Esophagus squamous epithelium (tissue), 4 donors: ENCODE measurements at regions not wholly inside any gene's neighbourhood (a gene's known extent, or its start where the extent isn't known, plus 50 kb on each side); places are given as distances from the start of the nearest gene placed in this dataset.

Experiments
- POLR2A ChIP-seq, 4 donors: fragments of 450-650 bp; IDR thresholded peaks; one replicate each; pipeline ENCODE4 v1.6.1; 2017; ENCODE audit warnings: antibody characterized with exemption in 4 of 4, mild to moderate bottlenecking in 4 of 4, moderate library complexity in 3 of 4
- TF ChIP-seq, protein P1 (sequence below), 6 experiments: fragments of 450-650 bp in 4 of 6; fragments of 200-600 bp in 2 of 6; sonication (generic) in 2 of 6; IDR thresholded peaks; one replicate each; pipeline ENCODE4 v1.5.1; 2016 to 2019; ENCODE audit warnings: antibody characterized with exemption in 6 of 6, mild to moderate bottlenecking in 4 of 6, moderate library complexity in 4 of 6

DNA sequence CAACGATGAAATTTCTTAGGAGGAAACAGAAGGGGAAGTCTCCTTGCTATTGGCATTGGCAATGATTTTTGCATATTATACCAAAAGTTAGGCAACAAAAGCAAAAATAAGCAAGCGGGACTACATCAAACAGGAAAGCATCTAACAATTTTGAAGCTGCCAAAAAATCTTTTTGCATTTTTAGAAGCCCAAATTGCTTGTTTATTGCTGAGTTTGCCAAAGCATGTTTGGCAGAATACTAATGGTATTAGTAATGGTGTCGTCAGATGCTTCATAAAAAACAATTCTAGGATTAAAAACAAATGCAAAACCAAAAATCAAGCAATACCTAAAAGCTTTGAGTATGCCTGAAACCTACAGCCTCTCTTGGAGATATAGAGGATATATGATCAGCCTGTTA, 80.0 kb downstream of the GALR1 start:
- no peak for TF ChIP-seq POLR2A (IDR thresholded peaks at IDR 0.05)
- TF ChIP-seq, protein P1, sequence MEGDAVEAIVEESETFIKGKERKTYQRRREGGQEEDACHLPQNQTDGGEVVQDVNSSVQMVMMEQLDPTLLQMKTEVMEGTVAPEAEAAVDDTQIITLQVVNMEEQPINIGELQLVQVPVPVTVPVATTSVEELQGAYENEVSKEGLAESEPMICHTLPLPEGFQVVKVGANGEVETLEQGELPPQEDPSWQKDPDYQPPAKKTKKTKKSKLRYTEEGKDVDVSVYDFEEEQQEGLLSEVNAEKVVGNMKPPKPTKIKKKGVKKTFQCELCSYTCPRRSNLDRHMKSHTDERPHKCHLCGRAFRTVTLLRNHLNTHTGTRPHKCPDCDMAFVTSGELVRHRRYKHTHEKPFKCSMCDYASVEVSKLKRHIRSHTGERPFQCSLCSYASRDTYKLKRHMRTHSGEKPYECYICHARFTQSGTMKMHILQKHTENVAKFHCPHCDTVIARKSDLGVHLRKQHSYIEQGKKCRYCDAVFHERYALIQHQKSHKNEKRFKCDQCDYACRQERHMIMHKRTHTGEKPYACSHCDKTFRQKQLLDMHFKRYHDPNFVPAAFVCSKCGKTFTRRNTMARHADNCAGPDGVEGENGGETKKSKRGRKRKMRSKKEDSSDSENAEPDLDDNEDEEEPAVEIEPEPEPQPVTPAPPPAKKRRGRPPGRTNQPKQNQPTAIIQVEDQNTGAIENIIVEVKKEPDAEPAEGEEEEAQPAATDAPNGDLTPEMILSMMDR (IDR thresholded peaks at IDR 0.05), result no peak
